ENCODE measurements at regions not wholly inside any gene's neighbourhood (a gene's known extent, or its start where the extent isn't known, plus 50 kb on each side); places are given as distances from the start of the nearest gene placed in this dataset.

- no peak for TF ChIP-seq TAF1 (IDR thresholded peaks at IDR 0.05; ENCODE audit: low read depth)
- no peak for TF ChIP-seq USF1 (IDR thresholded peaks at IDR 0.05)
- TF ChIP-seq ZBTB7A (IDR thresholded peaks at IDR 0.05; ENCODE audit: low read depth), result no peak
- no peak for TF ChIP-seq RAD21 (IDR thresholded peaks at IDR 0.05; ENCODE audit: low read depth)
- no peak for TF ChIP-seq TEAD4 (IDR thresholded peaks at IDR 0.05)
- TF ChIP-seq TCF12 (IDR thresholded peaks at IDR 0.05; ENCODE audit: low read depth), result no peak
- TF ChIP-seq EGR1 (IDR thresholded peaks at IDR 0.05), result no peak
- no peak for TF ChIP-seq FOXM1 (IDR thresholded peaks at IDR 0.05; ENCODE audit: borderline replicate concordance, low read depth)
Measured at GRCh38 chr2:120635146-120635545, 100.5 kb upstream of the GLI2 start.

GRCh38 chr2:120637847-120638246, 97.8 kb upstream of the GLI2 start:
- TF ChIP-seq EGR1 (IDR thresholded peaks at IDR 0.05) (no peak), TCF12 (IDR thresholded peaks at IDR 0.05; ENCODE audit: low read depth) (no peak), YY1 (IDR thresholded peaks at IDR 0.05; ENCODE audit: low read depth) (no peak), TEAD4 (IDR thresholded peaks at IDR 0.05) (no peak), USF1 (IDR thresholded peaks at IDR 0.05) (no peak), REST (IDR thresholded peaks at IDR 0.05; ENCODE audit: low read depth) (no peak)

GRCh38 chr2:120638450-120638849, 97.2 kb upstream of the GLI2 start:
- TF ChIP-seq REST (IDR thresholded peaks at IDR 0.05; ENCODE audit: low read depth) (peak; percentile 44; the same call in 1 of the 2 replicates), CEBPB (IDR thresholded peaks at IDR 0.05) (no peak)

- TF ChIP-seq EGR1 (IDR thresholded peaks at IDR 0.05) (no peak), FOXM1 (IDR thresholded peaks at IDR 0.05; ENCODE audit: borderline replicate concordance, low read depth) (no peak), TAF1 (IDR thresholded peaks at IDR 0.05; ENCODE audit: low read depth) (no peak), RAD21 (IDR thresholded peaks at IDR 0.05; ENCODE audit: low read depth) (no peak), MAX (IDR thresholded peaks at IDR 0.05) (no peak), CEBPB (IDR thresholded peaks at IDR 0.05) (no peak), TCF12 (IDR thresholded peaks at IDR 0.05; ENCODE audit: low read depth) (no peak), TEAD4 (IDR thresholded peaks at IDR 0.05) (no peak), CREB1 (IDR thresholded peaks at IDR 0.05; ENCODE audit: low read depth) (no peak), EP300 (IDR thresholded peaks at IDR 0.05; ENCODE audit: borderline replicate concordance) (no peak), ZBTB7A (IDR thresholded peaks at IDR 0.05; ENCODE audit: low read depth) (no peak), USF1 (IDR thresholded peaks at IDR 0.05) (no peak), NFIC (IDR thresholded peaks at IDR 0.05) (no peak), YY1 (IDR thresholded peaks at IDR 0.05; ENCODE audit: low read depth) (no peak), REST (IDR thresholded peaks at IDR 0.05; ENCODE audit: low read depth) (no peak)
Measured at GRCh38 chr2:120641366-120641771, 94.3 kb upstream of the GLI2 start.

- no peak for TF ChIP-seq EGR1 (IDR thresholded peaks at IDR 0.05)
- no peak for TF ChIP-seq CEBPB (IDR thresholded peaks at IDR 0.05)
- TF ChIP-seq YY1 (IDR thresholded peaks at IDR 0.05; ENCODE audit: low read depth), result no peak
- no peak for TF ChIP-seq ZBTB7A (IDR thresholded peaks at IDR 0.05; ENCODE audit: low read depth)
- no peak for TF ChIP-seq TEAD4 (IDR thresholded peaks at IDR 0.05)
- no peak for TF ChIP-seq EP300 (IDR thresholded peaks at IDR 0.05; ENCODE audit: borderline replicate concordance)
- TF ChIP-seq TCF12 (IDR thresholded peaks at IDR 0.05; ENCODE audit: low read depth), result no peak
- no peak for TF ChIP-seq USF1 (IDR thresholded peaks at IDR 0.05)
- TF ChIP-seq TAF1 (IDR thresholded peaks at IDR 0.05; ENCODE audit: low read depth), result no peak
- no peak for TF ChIP-seq NFIC (IDR thresholded peaks at IDR 0.05)
- no peak for TF ChIP-seq FOXM1 (IDR thresholded peaks at IDR 0.05; ENCODE audit: borderline replicate concordance, low read depth)
- no peak for TF ChIP-seq RAD21 (IDR thresholded peaks at IDR 0.05; ENCODE audit: low read depth)
Measured at GRCh38 chr2:120642646-120643045, 93.0 kb upstream of the GLI2 start.
